VCaP (cell line): ENCODE measurements at regions not wholly inside any gene's neighbourhood (a gene's known extent, or its start where the extent isn't known, plus 50 kb on each side); places are given as distances from the start of the nearest gene placed in this dataset.

ENCODE experiments used
- H3K27ac ChIP-seq: fragments of 450-650 bp; 2 replicates; pipeline ENCODE4 v1.5.1; 2017
- TF ChIP-seq, protein P1 (sequence below): fragments of 450-650 bp; conservative IDR thresholded peaks from 2 replicates; pipeline ENCODE4 v1.5.1; 2017; ENCODE audit warnings: mild to moderate bottlenecking, moderate library complexity

DNA sequence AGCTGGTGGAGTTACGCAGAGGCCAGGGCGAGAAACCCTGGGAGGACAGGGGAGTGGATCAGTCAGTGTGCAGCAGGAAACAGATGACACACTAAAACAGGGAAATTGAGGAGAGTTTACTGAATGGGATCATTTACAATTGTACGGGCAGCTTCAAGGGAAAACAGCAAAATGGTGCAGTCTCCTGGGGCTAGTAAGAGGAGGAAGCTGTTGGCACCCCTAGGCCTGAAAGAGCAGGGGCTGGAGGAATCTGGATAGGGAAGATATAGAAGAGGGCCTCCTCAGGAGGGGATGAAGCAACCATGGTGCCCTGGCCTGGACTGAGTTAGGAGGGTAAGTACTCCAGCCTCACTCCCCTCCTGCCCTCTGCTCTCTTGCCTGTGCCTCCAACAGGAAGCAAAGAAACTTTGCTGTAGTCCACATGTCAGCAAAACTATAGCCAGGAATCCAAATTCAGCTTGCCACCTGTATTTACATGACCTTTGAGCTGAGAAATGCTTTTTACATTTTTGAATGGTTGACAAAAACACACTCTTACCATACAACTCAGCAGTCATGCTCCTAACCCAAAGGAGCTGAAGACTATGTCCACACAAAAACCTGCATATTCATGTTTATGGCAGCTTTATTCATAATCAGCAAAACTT, 52.3 kb upstream of the OPN4 start:
- TF ChIP-seq, protein P1, sequence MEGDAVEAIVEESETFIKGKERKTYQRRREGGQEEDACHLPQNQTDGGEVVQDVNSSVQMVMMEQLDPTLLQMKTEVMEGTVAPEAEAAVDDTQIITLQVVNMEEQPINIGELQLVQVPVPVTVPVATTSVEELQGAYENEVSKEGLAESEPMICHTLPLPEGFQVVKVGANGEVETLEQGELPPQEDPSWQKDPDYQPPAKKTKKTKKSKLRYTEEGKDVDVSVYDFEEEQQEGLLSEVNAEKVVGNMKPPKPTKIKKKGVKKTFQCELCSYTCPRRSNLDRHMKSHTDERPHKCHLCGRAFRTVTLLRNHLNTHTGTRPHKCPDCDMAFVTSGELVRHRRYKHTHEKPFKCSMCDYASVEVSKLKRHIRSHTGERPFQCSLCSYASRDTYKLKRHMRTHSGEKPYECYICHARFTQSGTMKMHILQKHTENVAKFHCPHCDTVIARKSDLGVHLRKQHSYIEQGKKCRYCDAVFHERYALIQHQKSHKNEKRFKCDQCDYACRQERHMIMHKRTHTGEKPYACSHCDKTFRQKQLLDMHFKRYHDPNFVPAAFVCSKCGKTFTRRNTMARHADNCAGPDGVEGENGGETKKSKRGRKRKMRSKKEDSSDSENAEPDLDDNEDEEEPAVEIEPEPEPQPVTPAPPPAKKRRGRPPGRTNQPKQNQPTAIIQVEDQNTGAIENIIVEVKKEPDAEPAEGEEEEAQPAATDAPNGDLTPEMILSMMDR, result no peak
- H3K27ac ChIP-seq, result no peak overlapping the region

DNA sequence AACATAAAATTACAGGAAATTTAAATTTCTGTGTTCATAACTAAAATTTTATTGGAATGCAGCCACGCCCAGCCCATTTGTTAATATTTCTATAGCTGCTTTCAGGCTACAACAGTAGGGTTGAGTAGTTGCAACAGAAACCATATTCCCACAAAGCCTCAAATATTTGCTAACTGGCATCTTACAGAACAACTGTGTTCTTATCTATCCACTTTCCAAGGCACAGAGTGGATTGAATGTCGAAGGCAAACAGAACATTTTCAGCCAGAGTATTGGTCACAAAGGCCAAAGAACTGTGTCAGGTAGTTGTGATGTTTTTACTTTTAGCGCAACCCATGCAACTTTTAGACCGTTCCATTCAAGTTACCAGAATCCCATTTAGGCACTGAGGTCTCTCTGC, 51.1 kb upstream of the OPN4 start:
- TF ChIP-seq, protein P1, result no peak
- no peak overlapping the region for H3K27ac ChIP-seq
